ENCODE measurements at regions not wholly inside any gene's neighbourhood (a gene's known extent, or its start where the extent isn't known, plus 50 kb on each side); places are given as distances from the start of the nearest gene placed in this dataset.
"Not testable (repeated sequence)": the region's sequence is repeated elsewhere in the genome, so short reads cannot be mapped to it uniquely, and the experiment has no call there.

DNA sequence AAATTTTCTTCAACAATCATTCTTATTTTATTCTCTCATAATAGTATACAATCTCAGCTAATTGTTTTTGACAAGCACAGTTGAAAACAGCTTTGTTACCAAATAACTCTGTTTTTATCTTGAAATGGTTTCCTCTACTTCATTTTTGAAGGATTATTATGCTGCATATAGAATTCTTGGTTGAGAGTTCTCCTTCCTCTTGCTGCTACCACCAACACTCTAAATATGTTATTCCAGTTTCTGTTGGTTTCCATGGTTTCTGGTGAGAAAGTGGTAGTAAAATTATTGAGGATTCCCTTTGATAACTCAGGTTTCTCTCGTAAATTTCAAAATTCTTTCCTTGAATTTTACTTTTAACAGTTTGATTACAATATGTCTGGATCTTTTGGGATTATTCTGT, 1725.9 kb downstream of the PCDH9 start:
- no peak for DNase-seq (ENCODE audit: low read depth, low spot score)

DNA sequence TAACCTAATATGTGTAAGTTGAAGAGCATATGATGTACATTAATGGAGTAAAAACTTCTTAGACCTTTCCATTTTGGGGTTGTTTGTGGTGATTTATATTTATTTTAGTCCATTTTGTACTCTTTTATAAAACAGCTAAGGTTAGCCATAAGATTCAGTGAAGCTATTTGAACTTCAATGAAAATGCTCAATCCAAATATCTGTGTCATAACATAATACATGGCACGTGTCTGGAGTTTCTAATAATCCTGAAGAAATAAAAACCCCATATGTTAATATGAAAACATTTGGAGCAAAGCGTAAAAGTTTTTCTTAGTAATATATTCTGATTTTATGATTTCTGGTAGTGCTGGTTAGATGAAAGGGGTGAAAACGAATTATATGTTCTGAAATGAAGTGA, 1729.7 kb downstream of the PCDH9 start:
- no peak for DNase-seq (ENCODE audit: low read depth, low spot score)

DNA sequence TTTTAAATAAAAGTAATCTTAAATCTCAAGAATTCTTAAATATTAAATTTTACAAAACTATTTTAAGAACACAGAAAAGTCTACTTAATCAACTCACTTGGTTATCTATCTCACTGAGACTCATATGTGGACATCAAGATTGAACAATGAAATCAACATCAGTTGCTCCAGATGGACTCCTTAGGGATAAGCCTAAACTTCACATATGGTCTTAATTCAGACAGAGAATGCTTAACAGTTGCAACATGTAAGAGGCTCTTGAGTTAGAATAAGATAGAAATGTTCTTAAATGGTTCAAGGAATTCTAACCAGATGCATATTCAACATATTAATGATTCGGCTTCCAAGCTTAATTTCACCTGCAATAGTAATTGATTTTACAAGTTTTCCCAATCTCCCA, 1730.9 kb downstream of the PCDH9 start:
- no peak for DNase-seq (ENCODE audit: low read depth, low spot score)

DNA sequence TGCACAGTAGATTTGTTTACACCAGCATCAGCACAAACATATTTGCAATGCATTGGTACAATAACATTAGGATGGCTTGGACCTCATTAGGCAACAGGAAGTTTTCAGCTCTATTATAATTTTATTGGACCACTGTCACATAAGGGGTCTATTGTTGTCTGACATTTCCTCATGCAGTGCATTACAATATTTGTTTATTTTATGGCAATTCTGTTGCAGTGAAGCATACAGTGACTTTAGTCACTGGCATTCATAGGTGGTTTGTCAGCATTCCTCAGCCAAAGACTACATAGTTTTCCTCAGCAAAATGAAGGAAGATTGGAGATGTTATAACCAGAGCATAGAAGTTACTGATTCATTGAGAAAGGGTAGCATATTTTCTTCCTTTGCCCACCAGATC, 1732.9 kb downstream of the PCDH9 start:
- no peak for DNase-seq (ENCODE audit: low read depth, low spot score)

DNA sequence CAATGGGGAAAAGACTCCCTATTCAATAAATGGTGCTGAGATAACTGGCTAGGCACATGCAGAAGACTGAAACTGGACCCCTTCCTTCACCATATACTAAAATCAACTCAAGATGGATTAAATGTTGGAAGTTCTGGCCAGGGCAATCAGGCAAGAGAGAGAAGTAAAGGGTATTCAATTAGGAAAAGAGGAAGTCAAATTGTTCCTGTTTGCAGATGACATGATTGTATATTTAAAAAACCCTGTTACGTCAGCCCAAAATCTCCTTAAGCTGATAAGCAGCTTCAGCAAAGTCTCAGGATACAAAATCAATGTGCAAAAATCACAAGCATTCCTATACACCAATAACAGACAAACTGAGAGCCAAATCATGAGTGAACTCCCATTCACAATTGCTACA, 1739.4 kb downstream of the PCDH9 start:
- not testable (repeated sequence) for DNase-seq (ENCODE audit: low read depth, low spot score)

DNA sequence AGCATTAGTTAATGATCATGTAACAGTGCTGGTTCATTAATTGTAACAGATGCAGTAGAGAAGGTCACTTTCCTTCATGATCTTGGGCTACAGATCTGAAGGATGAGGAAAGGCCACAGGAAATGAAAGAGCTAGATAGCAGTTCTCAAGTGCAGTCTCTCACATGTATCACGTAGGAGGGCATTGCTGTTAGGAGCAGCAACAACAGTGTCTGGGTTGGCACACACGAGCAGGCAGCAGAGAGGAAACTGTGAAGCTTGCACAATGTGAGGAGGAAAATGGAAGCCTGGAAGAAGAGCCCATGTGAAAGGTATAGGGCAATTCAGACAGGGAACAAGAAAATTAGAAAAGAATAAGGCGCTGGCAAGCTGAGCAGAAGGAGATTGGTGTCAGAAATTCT, 1741.5 kb downstream of the PCDH9 start:
- DNase-seq (ENCODE audit: low read depth, low spot score): no peak

DNA sequence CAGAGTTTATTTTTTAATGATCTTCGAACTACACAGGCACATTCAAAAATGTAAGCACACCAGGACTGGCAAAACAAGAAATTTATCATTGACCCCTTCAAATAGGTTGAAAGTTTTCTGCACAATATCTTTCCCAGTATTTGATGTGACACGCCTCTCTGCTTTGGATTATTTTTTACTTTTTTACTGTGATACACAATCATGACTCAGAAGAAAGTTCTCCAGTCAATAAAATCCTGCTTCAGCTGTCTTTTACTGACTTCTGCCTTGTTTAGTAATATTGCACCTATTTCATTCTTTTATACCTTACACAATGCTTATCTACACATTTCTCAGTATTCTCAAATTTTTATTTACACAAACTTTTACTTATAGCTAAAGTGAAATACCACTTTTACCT, 1750.4 kb downstream of the PCDH9 start:
- no peak for DNase-seq (ENCODE audit: low read depth, low spot score)

DNA sequence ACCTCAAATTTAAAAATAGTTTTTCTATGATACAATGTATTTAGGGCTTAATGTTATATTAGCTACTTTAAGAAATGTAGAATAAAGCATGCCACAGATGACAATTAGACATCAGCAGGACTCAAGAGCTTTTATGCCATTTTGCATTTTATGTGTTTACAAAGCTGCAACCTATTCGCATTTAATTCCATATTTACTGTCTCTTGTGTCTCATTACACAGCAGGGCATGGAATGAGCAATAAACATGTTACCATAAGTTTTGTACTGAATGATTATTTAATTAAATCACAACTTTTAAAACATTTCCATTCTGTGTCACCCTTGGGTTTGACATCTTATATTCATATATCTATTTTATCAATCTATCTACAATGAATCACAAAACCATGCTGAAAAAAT, 1756.9 kb downstream of the PCDH9 start:
- DNase-seq (ENCODE audit: low read depth, low spot score): no peak

DNA sequence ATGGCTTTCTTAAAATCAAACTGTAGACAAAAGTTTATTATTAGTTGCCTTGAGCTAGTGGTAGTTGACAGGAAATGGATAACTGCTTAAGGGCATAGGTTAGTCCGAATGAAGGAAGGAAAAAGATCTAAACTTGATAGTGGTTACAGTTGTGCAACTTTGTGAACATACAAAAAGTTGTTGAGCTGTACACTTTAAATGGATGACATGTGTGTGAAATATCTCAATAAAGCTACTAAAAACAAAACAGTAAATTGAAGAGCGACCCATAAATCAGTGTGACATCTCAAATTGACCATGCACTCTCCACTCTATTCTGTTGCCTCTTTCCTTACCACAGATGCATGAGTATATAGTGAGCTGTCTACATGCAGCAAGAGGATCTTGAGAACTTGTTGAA, 1757.8 kb downstream of the PCDH9 start:
- DNase-seq (ENCODE audit: low read depth, low spot score): no peak

DNA sequence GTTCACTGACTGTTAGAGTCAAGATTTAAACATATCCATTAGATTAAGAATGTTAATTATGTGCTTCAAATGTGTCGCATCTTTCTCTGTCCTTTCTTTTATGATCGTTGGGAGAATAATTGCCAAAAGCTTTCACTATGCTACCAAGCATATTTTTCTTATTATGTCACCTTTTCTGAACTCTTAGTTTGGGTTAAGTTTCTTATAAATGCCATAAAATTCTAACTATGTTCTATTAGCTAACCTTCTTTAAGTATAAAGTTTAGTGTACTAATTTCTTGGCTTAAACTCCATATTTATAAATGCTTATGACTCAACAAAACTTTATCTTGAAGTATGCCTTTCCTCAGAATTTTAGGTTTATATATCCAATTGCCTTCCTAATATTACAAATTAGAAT, 1759.4 kb downstream of the PCDH9 start:
- DNase-seq (ENCODE audit: low read depth, low spot score): no peak

DNA sequence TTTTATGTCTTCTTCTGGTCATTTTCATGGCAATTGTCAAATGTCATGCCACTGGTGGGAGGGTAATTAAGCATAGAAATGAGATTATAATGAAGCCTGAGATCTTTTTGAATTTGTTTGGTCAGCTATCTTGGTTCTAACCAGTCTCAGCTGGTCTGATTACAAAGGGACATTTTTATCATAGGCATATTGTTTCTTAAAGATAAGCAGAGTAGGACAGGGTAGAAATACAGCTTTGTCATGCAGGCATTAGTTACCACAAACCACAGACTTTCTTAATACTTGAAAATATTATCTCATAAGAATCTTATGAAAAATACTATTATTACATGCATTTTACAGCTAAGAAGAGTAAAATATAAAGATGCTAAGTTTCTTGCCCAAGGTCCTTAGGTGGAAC, 1761.5 kb downstream of the PCDH9 start:
- DNase-seq (ENCODE audit: low read depth, low spot score): no peak

DNA sequence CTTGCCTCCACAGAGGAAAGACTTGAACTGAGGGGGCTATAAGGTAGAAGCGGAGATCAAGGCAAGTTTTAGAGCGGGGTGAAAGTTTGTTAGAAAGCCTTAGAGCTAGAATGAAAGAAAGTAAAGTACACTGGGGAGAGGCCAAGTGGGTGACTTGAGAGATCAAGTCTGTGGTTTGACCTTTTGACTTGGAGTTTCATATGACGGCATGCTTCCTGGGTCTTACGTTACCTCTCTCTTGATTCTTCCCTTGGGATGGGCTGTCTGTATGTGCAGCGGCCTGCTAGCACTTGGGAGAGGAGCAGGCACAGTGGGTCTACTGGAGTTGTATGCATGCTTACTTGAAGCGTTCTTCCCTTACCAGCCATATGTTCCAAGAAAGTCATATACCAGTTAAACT, 1768.5 kb downstream of the PCDH9 start:
- DNase-seq (ENCODE audit: low read depth, low spot score): peak; percentile 87

DNA sequence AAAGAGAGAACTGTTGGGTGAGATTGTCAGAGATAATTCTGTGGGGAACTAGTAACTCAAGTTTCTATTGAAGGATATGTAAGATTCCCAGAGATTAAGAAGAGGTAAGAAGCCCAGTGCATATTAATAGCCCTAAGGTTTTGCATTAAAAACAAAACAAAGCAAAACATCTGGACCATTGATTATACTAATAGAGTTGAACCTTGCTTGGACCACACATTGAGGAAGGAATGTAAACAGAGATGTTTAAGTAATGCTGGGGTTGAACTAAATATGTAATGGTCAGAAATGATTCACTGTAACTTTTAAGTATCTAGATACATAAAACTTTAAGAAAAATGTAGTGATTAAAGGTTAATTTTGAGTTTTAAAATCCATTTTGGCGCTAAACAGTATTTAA, 1770.0 kb downstream of the PCDH9 start:
- peak; percentile 10 for DNase-seq (ENCODE audit: low read depth, low spot score)

DNA sequence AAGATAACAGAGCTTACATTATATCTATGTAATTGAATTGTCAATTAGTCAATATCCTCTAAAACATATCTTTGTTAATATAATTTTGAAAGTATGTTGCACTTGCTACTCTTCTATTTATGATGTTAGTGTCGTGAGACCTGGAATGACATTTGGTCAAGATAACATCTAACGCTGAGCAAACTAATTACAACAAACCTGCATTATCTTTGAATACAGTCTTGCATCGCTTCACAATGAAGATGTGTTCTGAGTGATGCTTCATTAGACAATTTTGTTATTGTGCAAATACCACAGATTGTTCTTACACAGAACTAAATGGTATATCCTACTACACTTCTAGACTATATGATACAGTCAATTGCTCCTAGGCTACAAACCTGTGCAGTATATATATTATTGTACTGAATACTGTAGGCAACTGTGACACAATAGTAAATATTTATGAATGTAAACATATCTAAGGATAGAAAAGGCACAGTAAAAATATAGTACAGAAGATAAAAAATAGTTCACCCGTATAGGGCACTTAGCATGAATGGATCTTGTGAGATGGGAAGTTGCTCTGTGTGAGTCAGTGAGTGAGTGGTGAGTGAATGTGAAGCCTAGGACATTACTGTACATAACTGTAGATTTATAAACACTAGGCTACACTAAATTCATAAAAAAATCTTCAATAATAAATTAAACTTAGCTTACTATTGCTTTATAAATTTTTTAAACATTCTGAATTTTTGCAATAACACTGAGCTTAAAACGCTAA, 1773.8 kb downstream of the PCDH9 start:
- no peak for DNase-seq (ENCODE audit: low read depth, low spot score)

DNA sequence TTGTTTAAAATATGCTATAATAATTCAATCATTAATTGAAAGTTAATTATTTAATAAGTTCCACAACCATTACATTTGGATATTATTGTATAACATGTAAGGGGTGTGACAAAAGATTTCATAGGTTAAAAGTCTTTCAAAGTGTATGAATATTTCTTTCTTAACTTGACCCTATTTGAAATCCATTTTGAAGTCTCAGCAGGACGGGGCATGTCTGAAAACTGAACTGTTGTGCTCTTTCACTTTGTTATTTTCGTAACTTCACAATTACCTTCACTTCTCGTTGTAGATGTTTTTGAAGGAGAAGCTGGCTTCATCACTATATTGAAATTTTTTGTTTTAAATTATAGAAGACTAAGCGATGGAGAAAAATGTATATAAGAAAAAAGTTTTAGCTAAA, 1775.7 kb downstream of the PCDH9 start:
- DNase-seq (ENCODE audit: low read depth, low spot score): no peak

DNA sequence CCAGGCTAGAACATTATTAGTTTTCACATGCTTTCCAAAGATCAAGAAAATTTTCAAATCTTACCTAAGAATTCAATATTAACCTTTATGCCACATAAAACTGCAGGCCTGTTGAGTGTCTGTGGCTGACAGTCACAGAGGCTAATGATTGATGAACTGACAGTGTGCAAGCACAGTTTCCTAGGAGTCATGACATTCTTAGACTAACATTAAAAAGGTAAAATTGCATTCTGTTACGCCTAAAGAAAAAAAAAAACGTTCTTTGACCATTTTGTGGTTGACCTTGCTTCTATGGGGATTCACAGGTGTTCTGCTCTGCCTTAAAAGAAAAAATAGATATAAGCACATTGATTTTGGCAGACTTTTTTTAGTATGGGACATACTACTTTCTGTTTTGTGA, 1776.2 kb downstream of the PCDH9 start:
- no peak for DNase-seq (ENCODE audit: low read depth, low spot score)

DNA sequence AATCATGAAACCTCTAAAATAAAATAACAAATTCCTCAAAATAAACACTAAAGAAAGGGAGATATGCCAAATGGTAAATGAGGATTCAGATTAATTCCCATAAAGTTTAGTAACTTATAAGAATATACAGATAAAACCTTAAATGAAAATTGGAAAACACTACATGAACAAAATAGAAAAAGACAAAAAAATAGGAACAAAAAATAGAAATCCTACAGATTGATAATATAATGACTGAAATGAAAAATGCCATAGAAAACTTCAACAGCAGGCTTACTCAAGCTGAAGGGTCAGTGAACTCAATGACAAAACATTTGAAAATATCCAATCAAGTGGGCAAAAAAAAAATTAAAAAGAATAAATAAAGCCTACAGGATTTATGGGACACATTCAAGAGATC, 1784.8 kb downstream of the PCDH9 start:
- DNase-seq (ENCODE audit: low read depth, low spot score): no peak

DNA sequence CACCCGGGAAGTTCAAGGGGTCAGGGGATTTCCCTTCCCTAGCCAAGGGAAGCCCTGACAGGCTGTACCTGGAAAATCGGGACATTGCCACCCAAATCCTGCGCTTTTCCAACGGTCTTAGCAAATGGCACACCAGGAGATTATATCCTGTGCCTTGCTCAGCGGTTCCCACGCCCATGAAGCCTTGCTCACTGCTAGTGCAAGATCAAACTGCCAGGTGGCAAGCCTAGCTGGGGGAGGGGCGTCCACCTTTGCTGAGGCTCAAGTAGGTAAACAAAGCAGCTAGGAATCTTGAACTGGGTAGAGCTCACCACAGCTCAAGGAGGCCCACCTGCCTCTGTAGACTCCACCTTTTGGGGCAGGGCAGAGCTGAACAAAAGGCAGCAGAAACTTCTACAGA, 1794.5 kb downstream of the PCDH9 start:
- DNase-seq (ENCODE audit: low read depth, low spot score): no peak

DNA sequence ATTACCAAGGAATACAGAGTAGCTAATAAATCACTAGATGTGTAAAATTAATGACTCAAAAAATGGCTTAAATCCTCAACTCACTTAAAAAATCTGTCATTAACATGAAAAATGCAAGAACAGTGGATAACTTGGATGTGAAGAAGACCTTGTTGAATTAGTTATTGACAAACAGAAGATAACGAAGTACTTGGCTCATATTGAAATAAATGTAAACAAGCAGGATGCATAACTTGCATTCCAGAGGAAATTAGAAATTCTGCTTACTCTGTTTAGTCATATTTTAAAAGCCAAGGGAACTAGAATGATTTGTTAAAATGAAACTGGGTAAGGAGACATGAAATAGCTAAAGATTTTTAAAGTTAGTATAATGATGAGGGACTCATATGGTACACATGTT, 1812.2 kb downstream of the PCDH9 start:
- no peak for DNase-seq (ENCODE audit: low read depth, low spot score)

DNA sequence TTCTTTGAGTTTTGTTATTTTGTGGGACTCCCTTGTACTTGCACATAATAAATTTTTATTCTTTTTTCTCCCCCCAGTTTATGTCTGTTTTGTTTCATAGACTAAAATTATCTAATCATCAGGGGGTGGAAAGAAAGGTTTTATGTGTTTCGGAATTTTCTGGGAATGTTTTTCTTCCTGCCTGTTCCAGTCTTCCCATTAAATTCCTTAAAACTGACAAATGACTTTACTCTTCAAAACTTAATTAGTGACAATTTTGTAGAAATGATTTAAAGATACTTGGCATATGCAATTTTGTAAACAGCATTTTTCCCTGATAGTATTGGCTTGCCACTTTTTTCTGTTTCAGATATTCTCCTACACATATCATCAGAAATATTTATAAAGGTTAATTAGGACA, 1813.4 kb downstream of the PCDH9 start:
- no peak for DNase-seq (ENCODE audit: low read depth, low spot score)

DNA sequence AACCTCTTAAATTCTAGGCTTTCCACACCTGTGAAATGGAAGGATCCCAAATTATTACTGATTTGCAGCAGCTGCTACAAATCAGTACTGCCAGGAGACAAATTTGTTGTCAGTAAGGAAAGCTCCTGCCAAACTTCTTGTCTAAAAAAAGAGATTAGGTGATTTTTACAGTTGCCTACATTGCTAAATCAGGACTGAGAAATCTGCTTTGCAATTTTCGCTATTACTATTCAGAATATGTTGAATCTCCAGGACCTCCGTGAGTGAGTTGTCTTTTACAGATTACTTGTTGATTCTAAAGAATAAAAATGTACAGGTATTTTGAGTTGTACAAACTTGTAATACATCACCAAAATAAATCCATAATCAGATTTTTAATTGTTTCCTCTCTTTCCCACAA, 1815.9 kb downstream of the PCDH9 start:
- DNase-seq (ENCODE audit: low read depth, low spot score): no peak

DNA sequence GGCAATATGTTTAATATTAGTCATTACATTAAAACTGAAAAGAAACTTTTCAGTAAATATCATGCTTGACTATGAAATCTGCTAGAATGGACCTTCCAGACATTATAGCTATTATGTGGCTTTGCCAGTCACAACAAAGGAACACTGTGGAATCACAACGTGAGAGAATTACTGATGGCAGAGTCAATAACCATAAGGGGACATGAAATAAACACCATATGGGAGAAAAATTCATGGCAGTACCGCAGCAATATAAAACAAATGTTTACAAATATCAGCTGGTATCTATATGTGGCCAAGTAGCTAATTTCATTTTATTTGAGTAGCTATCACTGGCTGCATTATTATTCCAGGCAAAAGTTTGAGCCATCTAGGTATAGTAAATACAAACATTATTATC, 1818.6 kb downstream of the PCDH9 start:
- no peak for DNase-seq (ENCODE audit: low read depth, low spot score)

DNA sequence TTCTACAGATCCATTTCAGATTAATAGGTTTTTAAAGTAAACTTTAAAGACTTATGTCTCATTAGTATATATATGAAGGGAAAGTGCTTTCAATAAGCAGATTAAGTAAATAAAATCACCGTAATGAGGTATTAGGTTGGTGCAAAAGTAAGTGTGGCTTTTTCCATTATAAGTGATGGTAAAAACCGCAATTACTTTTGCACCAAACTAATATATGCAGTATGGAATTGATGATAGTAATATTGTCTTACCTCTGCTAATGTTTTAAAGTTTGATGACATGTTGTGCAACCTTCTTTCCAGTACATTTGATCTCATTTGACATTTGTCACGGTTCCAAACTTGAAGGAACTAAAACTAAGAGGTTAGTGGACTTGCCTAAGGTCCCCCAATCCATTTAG, 1819.3 kb downstream of the PCDH9 start:
- no peak for DNase-seq (ENCODE audit: low read depth, low spot score)

DNA sequence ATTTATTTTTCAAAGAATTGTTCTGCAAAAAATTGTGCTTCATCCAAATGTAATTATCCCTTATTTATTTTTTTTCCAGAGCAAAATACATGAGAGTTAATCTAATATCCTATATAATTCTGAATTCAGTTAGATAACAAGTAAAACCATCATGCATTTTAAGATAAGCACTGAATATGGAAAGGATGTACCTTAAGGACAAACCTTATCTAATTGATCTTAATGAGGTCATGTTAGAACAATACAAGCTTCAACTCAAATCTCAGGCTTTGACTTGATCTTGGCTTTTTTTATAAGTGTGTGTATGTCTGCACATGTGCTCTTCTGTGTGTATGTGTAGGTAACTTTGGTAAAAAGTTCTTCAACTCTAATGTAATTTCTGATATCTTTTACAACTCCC, 1828.8 kb downstream of the PCDH9 start:
- no peak for DNase-seq (ENCODE audit: low read depth, low spot score)

All from brain pericyte (primary cell).